Adrenal gland (tissue), 9 donors: ENCODE measurements at regions not wholly inside any gene's neighbourhood (a gene's known extent, or its start where the extent isn't known, plus 50 kb on each side); places are given as distances from the start of the nearest gene placed in this dataset.

Experiments used
- DNase-seq, 7 donors: peaks; one replicate each; pipeline ENCODE4 v3.0.0-alpha.2; 2019 to 2020
- H3K27ac ChIP-seq, 5 donors: fragments of 200-600 bp; sonication (generic) in 4 of 5; 1 replicate in 3 of 5; 2 replicates in 2 of 5; pipeline versions ENCODE4 v1.5.1 to v1.8.0; 2016 to 2020; ENCODE audit warnings: mild to moderate bottlenecking in 1 of 5
- H3K27me3 ChIP-seq: fragments of 200-600 bp; 2 replicates; pipeline ENCODE4 v1.8.0; 2021
- H3K36me3 ChIP-seq, 2 donors: fragments of 200-600 bp; replicated peaks in 1 of 2; 1 replicate in 1 of 2; 2 replicates in 1 of 2; pipeline versions ENCODE4 v1.5.1 to v1.8.0; 2018 to 2022
- H3K4me1 ChIP-seq, 2 donors: fragments of 200-600 bp; replicated peaks in 1 of 2; 1 replicate in 1 of 2; 2 replicates in 1 of 2; pipeline versions ENCODE4 v1.5.1 to v1.8.0; 2018 to 2021
- H3K4me3 ChIP-seq, 4 donors: fragments of 200-600 bp; sonication (generic) in 3 of 4; one replicate each; pipeline ENCODE4 v1.5.1; 2016 to 2018
- H3K9me3 ChIP-seq, 3 donors: fragments of 200-600 bp; sonication (generic) in 1 of 3; replicated peaks in 1 of 3; 1 replicate in 2 of 3; 2 replicates in 1 of 3; pipeline versions ENCODE4 v1.5.1 to v1.8.0; 2016 to 2021
- POLR2A ChIP-seq, 2 donors: fragments of 450-650 bp; IDR thresholded peaks; one replicate each; pipeline ENCODE4 v1.6.1; 2017; ENCODE audit warnings: antibody characterized with exemption in 2 of 2, mild to moderate bottlenecking in 2 of 2, moderate library complexity in 1 of 2
- WGBS, 4 donors: extraction: QIAGEN DNeasy Blood & Tissue Kit in 2 of 4; methylation state at CpG; one replicate each; pipeline versions ENCODE4 v1.1.5 to v1.1.7; 2013 to 2017; 5-methylcytosine and 5-hydroxymethylcytosine counted together
- intact Hi-C, 2 donors: fragments of 100-400 bp; cut with DNase I; formaldehyde crosslinking; loops; one replicate each; pipeline versions ENCODE4 v1.14.1 to v1.15.0; 2022 to 2023
- TF ChIP-seq, protein P1 (sequence below), 6 experiments: fragments of 450-650 bp in 4 of 6; fragments of 200-600 bp in 2 of 6; sonication (generic) in 1 of 6; IDR thresholded peaks; 1 replicate in 5 of 6; 2 replicates in 1 of 6; pipeline versions ENCODE4 v1.5.1 to v1.8.0; 2016 to 2021; ENCODE audit warnings: antibody characterized with exemption in 6 of 6, mild to moderate bottlenecking in 2 of 6, moderate library complexity in 1 of 6
- donor health status: healthy with polysubstance abuse.
- donor health status: Bipolar disorder and iron deficiency.
- donor health status: DM: yes; HTN: yes; CAD: no.
- donor health status: DM: no; HTN: no; CAD: no.
- donor health status: DM: no; HTN: no; CAD: no.

DNA sequence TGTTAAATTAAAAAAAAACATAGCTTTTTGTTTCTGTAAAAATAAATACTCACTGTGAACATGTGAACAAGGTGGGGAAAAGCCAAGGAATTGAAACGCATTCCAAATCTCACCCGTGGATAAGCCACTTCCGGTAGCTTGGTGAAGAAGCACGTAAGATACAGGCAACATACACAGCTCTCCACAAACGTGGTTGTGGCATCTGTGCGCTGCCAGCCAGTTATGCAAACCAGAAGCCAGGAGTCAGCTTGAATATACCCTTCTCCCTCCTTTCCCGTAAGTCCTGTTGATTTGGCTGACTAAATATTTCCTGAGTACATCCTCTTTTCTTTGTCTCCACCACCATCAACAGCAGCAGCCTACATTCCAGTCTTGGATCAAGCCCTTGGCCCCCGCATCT is 486.2 kb downstream of the VRK1 start:
- no peaks in the 10 kb centered on the region for H3K9me3 ChIP-seq
- H3K27me3 ChIP-seq = no peaks in the 10 kb centered on the region
- H3K4me3 ChIP-seq = no peak overlapping the region
- no peak overlapping the region for H3K27ac ChIP-seq
- intact Hi-C loops = no loop called here
- no peaks in the 10 kb centered on the region for H3K36me3 ChIP-seq
- 73 to 83% (median 75%) methylated on average over 8 of the region's 8 CpGs for WGBS, 4 donors
- no peak for TF ChIP-seq POLR2A (IDR thresholded peaks at IDR 0.05)
- TF ChIP-seq, protein P1, sequence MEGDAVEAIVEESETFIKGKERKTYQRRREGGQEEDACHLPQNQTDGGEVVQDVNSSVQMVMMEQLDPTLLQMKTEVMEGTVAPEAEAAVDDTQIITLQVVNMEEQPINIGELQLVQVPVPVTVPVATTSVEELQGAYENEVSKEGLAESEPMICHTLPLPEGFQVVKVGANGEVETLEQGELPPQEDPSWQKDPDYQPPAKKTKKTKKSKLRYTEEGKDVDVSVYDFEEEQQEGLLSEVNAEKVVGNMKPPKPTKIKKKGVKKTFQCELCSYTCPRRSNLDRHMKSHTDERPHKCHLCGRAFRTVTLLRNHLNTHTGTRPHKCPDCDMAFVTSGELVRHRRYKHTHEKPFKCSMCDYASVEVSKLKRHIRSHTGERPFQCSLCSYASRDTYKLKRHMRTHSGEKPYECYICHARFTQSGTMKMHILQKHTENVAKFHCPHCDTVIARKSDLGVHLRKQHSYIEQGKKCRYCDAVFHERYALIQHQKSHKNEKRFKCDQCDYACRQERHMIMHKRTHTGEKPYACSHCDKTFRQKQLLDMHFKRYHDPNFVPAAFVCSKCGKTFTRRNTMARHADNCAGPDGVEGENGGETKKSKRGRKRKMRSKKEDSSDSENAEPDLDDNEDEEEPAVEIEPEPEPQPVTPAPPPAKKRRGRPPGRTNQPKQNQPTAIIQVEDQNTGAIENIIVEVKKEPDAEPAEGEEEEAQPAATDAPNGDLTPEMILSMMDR (IDR thresholded peaks at IDR 0.05) = no peak
- no peak for DNase-seq
- no peaks in the 10 kb centered on the region for H3K4me1 ChIP-seq

DNA sequence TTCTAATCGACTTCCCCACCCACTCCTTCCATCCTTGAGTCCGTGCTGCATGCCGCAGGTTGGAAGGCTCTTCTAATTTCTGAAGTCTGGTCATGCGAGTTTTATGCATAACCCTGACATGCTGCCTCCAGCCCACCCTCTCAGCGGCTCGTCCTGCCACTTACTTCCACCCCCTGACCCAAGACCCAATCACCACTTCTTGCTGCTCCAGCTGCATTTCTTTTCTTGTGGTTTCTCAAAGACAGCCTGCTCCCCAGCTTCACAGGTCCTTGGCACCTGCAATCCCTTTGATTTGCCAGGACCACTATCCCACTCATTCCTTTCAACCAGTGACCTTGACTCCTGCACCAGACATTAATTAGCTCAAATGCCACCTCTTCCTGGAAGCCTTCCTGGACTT is 486.7 kb downstream of the VRK1 start:
- Histone ChIP-seq H3K9me3 (no peaks in the 10 kb centered on the region), H3K27me3 (peaks cover under 1% of the 10 kb centered on the region), H3K36me3 (no peaks in the 10 kb centered on the region), H3K4me1 (no peaks in the 10 kb centered on the region), H3K4me3 (no peak overlapping the region), H3K27ac (no peak overlapping the region)
- TF ChIP-seq, protein P1 (IDR thresholded peaks at IDR 0.05) = no peak
- TF ChIP-seq POLR2A (IDR thresholded peaks at IDR 0.05) = no peak
- WGBS, 4 donors = 77 to 89% (median 82%) methylated on average over 6 of the region's 6 CpGs
- no peak for DNase-seq
- intact Hi-C loops = no loop called here

DNA sequence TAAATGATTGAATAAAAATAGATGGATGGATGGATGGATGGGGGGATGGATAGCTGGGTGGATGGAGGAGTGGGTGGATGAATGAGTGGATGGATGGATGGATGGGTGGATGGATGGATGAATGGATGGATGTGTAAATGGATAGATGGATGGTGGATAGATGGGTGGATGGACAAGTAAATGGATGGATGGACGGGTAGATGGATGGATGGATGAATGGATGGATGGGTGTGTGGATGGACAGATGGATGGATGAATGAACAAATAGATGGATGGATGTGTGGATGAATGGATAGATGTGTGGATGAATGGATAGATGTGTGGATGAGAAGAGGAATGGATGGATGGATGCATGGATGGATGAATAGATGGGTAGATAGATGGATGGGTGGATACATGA is 490.8 kb downstream of the VRK1 start:
- TF ChIP-seq, protein P1 (IDR thresholded peaks at IDR 0.05) = no peak
- no peak for TF ChIP-seq POLR2A (IDR thresholded peaks at IDR 0.05)
- H3K27me3 ChIP-seq = peaks cover 7% of the 10 kb centered on the region
- no peak overlapping the region for H3K4me3 ChIP-seq
- H3K36me3 ChIP-seq = no peaks in the 10 kb centered on the region
- DNase-seq = no peak
- intact Hi-C loops = no loop called here
- 57 to 92% (median 72%) methylated on average over 1 of the region's 1 CpG for WGBS, 4 donors
- H3K27ac ChIP-seq = no peak overlapping the region
- no peaks in the 10 kb centered on the region for H3K9me3 ChIP-seq
- no peaks in the 10 kb centered on the region for H3K4me1 ChIP-seq

DNA sequence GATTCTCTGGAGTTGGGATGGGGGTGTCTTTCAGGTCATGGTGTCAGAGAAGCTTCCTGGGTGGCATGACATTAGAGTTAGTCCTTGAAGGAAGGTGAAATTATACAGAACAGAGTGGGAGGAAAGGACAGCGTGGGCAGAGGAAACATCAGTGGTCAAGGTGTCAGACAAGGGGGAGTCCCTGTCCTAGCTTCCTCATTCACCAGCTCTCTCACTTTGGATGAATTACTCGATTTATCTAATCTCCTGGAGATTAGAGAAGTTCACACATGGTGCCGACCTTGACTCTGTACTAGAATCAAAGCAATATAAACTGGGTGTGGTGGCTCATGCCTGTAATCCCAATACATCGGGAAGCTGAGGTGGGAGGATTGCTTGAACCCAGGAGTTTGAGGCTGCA is 492.9 kb downstream of the VRK1 start:
- no peak overlapping the region for H3K27ac ChIP-seq
- no peaks in the 10 kb centered on the region for H3K36me3 ChIP-seq
- intact Hi-C loops = no loop called here
- peaks cover 7% of the 10 kb centered on the region for H3K27me3 ChIP-seq
- TF ChIP-seq POLR2A (IDR thresholded peaks at IDR 0.05) = no peak
- TF ChIP-seq, protein P1 (IDR thresholded peaks at IDR 0.05) = no peak
- H3K4me3 ChIP-seq = no peak overlapping the region
- DNase-seq = no peak
- H3K9me3 ChIP-seq = no peaks in the 10 kb centered on the region
- 45 to 62% (median 51%) methylated on average over 4 of the region's 4 CpGs for WGBS, 4 donors
- no peaks in the 10 kb centered on the region for H3K4me1 ChIP-seq
